ENCODE measurements at regions not wholly inside any gene's neighbourhood (a gene's known extent, or its start where the extent isn't known, plus 50 kb on each side); places are given as distances from the start of the nearest gene placed in this dataset.

DNA sequence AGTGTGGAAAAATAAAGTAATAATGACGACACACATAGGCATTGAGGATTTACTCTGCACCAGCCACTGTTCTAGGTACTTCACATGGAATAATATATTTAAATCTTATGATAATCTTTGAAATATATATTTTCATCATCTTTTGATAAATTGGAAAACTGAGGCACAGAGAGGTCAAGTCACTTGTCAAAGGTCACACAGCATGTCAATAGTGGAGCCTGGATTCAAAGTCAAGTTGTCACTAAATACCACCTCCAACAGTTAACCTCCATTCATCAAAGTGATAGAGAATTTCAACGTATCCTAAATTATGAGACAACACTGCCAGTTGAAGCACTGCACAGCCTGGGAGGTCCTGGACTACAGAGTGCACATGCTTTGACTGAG, 121.7 kb downstream of the IRX5 start:
- intact Hi-C loops (cut with micrococcal nuclease) = no loop called here
- Histone ChIP-seq H3K9me3 (ENCODE audit: control insufficient read depth, insufficient read depth, low read length) (no peaks in the 10 kb centered on the region), H3K36me3 (ENCODE audit: control insufficient read depth, insufficient read depth, low read length) (no peaks in the 10 kb centered on the region), H3K4me1 (ENCODE audit: control insufficient read depth, insufficient read depth, low read length) (no peaks in the 10 kb centered on the region), H3K27ac (ENCODE audit: low read length) (no peak overlapping the region), H3K4me3 (ENCODE audit: low read length) (no peak overlapping the region), H3K27me3 (ENCODE audit: control insufficient read depth, insufficient read depth, low read length) (peaks cover under 1% of the 10 kb centered on the region)
- Mint-ChIP-seq H3K27ac (no peak overlapping the region), H3K4me3 (no peak overlapping the region), H3K4me1 (no peaks in the 10 kb centered on the region), H3K27me3 (ENCODE audit: low read depth in 2 of 2) (peaks cover 19 to 21% of the 10 kb centered on the region in 2 donors), H3K9me3 (no peaks in the 10 kb centered on the region), H3K36me3 (no peaks in the 10 kb centered on the region)
- TF ChIP-seq, protein P1, sequence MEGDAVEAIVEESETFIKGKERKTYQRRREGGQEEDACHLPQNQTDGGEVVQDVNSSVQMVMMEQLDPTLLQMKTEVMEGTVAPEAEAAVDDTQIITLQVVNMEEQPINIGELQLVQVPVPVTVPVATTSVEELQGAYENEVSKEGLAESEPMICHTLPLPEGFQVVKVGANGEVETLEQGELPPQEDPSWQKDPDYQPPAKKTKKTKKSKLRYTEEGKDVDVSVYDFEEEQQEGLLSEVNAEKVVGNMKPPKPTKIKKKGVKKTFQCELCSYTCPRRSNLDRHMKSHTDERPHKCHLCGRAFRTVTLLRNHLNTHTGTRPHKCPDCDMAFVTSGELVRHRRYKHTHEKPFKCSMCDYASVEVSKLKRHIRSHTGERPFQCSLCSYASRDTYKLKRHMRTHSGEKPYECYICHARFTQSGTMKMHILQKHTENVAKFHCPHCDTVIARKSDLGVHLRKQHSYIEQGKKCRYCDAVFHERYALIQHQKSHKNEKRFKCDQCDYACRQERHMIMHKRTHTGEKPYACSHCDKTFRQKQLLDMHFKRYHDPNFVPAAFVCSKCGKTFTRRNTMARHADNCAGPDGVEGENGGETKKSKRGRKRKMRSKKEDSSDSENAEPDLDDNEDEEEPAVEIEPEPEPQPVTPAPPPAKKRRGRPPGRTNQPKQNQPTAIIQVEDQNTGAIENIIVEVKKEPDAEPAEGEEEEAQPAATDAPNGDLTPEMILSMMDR (IDR thresholded peaks at IDR 0.05) = no peak
- ATAC-seq (no peak), DNase-seq (no peak)
- WGBS (ENCODE audit: insufficient coverage) = 60% methylated on average over 1 of the region's 2 CpGs

DNA sequence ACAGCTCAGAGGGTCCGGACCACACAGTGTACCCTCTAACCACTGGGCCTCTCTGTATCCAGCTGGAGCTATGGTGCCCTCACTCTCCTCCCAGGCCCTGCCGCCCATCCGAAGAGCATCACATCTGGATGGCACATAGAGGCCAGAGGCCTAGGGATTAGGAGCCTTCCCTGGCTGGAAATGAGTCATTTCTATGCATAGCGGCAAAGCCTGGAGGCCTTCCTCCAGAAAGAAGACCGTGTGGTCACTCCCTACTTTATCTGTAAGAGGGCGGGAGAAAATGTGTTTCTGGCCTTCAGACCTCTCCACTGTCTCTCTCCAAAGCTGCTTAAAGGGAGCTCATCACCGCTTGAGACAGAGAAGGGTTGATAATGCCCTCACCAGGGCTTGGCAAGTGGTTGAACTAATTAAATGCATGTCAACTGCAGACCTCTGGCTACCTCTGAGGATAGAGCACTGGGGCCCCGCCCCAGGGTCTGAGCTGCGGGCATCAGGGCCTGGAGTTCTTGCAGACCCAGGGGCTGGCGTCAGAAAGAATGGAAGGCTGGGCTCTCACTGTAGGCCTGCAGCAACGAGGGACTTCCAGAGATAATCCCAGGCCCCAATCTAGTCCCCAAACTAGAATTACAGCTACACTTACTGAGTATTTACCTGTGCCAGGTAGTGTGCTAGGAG, 122.2 kb downstream of the IRX5 start:
- Mint-ChIP-seq H3K27ac (no peak overlapping the region), H3K4me1 (no peaks in the 10 kb centered on the region), H3K9me3 (no peaks in the 10 kb centered on the region), H3K4me3 (no peak overlapping the region), H3K27me3 (ENCODE audit: low read depth in 2 of 2) (peaks cover 21 to 22% of the 10 kb centered on the region in 2 donors), H3K36me3 (no peaks in the 10 kb centered on the region)
- no peak for DNase-seq
- TF ChIP-seq, protein P1 (IDR thresholded peaks at IDR 0.05) = no peak
- intact Hi-C loops (cut with micrococcal nuclease) = no loop called here
- 90% methylated on average over 11 of the region's 11 CpGs for WGBS (ENCODE audit: insufficient coverage)
- Histone ChIP-seq H3K4me1 (ENCODE audit: control insufficient read depth, insufficient read depth, low read length) (no peaks in the 10 kb centered on the region), H3K27me3 (ENCODE audit: control insufficient read depth, insufficient read depth, low read length) (peaks cover 2% of the 10 kb centered on the region), H3K9me3 (ENCODE audit: control insufficient read depth, insufficient read depth, low read length) (no peaks in the 10 kb centered on the region), H3K27ac (ENCODE audit: low read length) (no peak overlapping the region), H3K4me3 (ENCODE audit: low read length) (no peak overlapping the region), H3K36me3 (ENCODE audit: control insufficient read depth, insufficient read depth, low read length) (no peaks in the 10 kb centered on the region)
- ATAC-seq = no peak

DNA sequence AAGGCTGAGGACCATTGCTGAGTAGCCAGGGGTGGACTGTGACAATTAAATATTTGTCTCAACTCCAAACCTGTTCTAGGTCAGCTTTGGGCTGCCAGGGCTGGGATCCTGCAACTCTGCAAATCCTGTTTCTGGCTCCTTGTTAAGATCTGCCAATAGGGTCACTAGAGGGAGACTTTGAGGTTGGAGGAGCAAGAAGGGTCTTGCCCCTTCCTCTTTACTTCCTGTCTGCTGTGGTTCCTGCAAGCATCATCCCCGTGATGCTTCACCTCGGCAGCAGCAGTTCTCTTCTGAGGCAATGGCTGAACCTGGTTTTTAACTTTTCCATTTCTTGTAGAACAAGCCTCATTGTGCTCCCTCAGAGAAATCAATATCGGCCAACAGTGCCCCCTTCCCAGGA, 124.6 kb downstream of the IRX5 start:
- H3K27me3 Mint-ChIP-seq (ENCODE audit: low read depth in 2 of 2) = peaks cover 27 to 31% of the 10 kb centered on the region in 2 donors
- Histone ChIP-seq H3K36me3 (ENCODE audit: control insufficient read depth, insufficient read depth, low read length) (no peaks in the 10 kb centered on the region), H3K4me1 (ENCODE audit: control insufficient read depth, insufficient read depth, low read length) (no peaks in the 10 kb centered on the region), H3K27ac (ENCODE audit: low read length) (no peak overlapping the region), H3K4me3 (ENCODE audit: low read length) (no peak overlapping the region), H3K9me3 (ENCODE audit: control insufficient read depth, insufficient read depth, low read length) (no peaks in the 10 kb centered on the region), H3K27me3 (ENCODE audit: control insufficient read depth, insufficient read depth, low read length) (peaks cover 2% of the 10 kb centered on the region)
- H3K36me3 Mint-ChIP-seq = no peaks in the 10 kb centered on the region
- H3K4me3 Mint-ChIP-seq = no peak overlapping the region
- no peak for ATAC-seq
- H3K9me3 Mint-ChIP-seq = no peaks in the 10 kb centered on the region
- DNase-seq = no peak
- intact Hi-C loops (cut with micrococcal nuclease) = no loop called here
- no peaks in the 10 kb centered on the region for H3K4me1 Mint-ChIP-seq
- TF ChIP-seq, protein P1 (IDR thresholded peaks at IDR 0.05) = no peak
- WGBS (ENCODE audit: insufficient coverage) = 79% methylated on average over 3 of the region's 3 CpGs
- H3K27ac Mint-ChIP-seq = no peak overlapping the region
